ENCODE measurements at regions not wholly inside any gene's neighbourhood (a gene's known extent, or its start where the extent isn't known, plus 50 kb on each side); places are given as distances from the start of the nearest gene placed in this dataset.
"Not testable (repeated sequence)": the region's sequence is repeated elsewhere in the genome, so short reads cannot be mapped to it uniquely, and the experiment has no call there.

GRCh38 chr1:149841597-149842238 is 57.6 kb upstream of the BOLA1 start:
- H3K27ac Mint-ChIP-seq, H3K9me3 Mint-ChIP-seq, H3K4me3 Mint-ChIP-seq, H3K27me3 Mint-ChIP-seq: not testable (repeated sequence)
- Mint-ChIP-seq H3K36me3 (peaks cover 22% of the 10 kb centered on the region), H3K4me1 (peaks cover 25% of the 10 kb centered on the region)
- ATAC-seq: peak; percentile 80

- H3K4me1 Mint-ChIP-seq: peaks cover 33% of the 10 kb centered on the region
- H3K9me3 Mint-ChIP-seq, H3K27ac Mint-ChIP-seq, H3K4me3 Mint-ChIP-seq, H3K27me3 Mint-ChIP-seq: not testable (repeated sequence)
- peaks cover 30% of the 10 kb centered on the region for H3K36me3 Mint-ChIP-seq
- peak; percentile 85 for ATAC-seq
Measured at GRCh38 chr1:149842458-149843064, 56.8 kb upstream of the BOLA1 start.

- no peak for ATAC-seq
- H3K4me1 Mint-ChIP-seq: peaks cover 39% of the 10 kb centered on the region
- no peaks in the 10 kb centered on the region for H3K27me3 Mint-ChIP-seq
- H3K9me3 Mint-ChIP-seq: no peaks in the 10 kb centered on the region
- peak overlapping the region; percentile 76 for H3K27ac Mint-ChIP-seq
- H3K36me3 Mint-ChIP-seq: peaks cover 34% of the 10 kb centered on the region
- peak overlapping the region; percentile 81 for H3K4me3 Mint-ChIP-seq
Measured at GRCh38 chr1:149843431-149844041, 55.8 kb upstream of the BOLA1 start.

DNA sequence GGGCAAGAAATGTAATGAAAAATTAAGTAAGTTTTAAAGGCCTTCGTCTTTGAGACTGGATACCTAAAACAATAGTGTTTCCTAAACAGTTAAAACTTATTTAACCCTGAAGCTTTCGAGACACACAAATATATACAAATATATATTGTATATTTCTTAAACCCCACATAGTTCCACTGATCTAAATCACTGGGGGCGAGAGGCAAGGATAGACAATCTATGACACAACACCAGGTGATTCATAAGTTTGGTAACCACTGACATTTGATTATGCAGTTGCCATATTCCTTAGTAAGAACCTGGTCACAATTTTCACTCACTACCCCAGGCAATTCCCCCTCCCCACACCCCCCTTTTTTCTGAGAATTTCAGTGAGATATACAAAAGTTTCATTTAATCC is 55.3 kb upstream of the BOLA1 start:
- Mint-ChIP-seq H3K36me3 (peaks cover 40% of the 10 kb centered on the region), H3K4me3 (peak overlapping the region; percentile 81), H3K27me3 (no peaks in the 10 kb centered on the region), H3K9me3 (no peaks in the 10 kb centered on the region), H3K4me1 (peaks cover 45% of the 10 kb centered on the region), H3K27ac (peak overlapping the region; percentile 76)
- no peak for ATAC-seq

DNA sequence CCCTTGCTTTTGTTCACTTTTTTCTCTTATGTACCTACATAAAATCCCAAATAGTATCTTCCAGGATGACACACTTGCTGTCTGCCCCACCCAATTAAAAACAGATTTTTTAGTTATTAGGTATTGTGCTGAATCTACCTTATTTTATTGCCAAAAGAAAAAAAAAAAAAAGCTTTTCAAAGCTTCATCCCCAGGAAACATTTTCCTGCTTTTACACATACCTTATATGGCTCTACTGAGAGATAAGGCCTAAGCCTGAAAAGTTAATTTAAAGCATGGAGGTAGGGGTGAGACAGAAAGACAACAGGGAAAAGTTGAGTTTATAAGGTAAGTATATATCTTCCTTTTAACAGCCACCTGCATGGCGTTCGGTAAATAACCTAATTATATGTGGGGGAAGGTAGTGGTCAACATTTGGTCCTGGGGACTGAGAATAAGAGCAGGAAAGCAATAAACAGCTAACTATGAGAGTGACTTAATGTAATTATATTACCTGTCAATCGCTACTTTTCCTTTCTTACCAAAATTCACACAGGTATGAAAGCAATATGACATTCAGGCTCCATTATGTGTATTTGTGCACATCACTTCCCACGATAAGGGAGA is 54.6 kb upstream of the BOLA1 start:
- no peaks in the 10 kb centered on the region for H3K27me3 Mint-ChIP-seq
- peaks cover 41% of the 10 kb centered on the region for H3K36me3 Mint-ChIP-seq
- H3K27ac Mint-ChIP-seq: peak overlapping the region; percentile 76
- peak overlapping the region; percentile 51 for H3K4me3 Mint-ChIP-seq
- H3K9me3 Mint-ChIP-seq: no peaks in the 10 kb centered on the region
- ATAC-seq: no peak
- peaks cover 51% of the 10 kb centered on the region for H3K4me1 Mint-ChIP-seq

DNA sequence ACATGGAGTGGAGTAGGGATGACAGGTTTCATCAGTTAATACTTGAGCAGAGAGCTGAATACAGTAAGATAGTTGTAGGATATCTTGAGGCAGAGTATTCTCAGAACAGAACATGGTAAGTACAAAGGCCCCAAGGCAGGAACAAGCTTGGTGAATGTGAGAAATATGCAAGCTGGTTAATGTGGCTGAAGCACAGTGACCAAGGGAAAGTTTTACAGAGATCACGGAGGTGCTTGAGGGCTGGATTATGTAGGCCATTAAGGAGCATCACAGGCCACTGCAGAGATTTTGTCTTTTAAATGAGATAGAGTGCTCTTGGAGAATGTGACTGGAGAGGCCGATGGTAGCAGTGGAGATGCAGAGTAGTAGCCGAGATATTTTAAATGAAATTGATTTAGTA is 54.0 kb upstream of the BOLA1 start:
- peaks cover 41% of the 10 kb centered on the region for H3K36me3 Mint-ChIP-seq
- peak overlapping the region; percentile 51 for H3K4me3 Mint-ChIP-seq
- H3K27me3 Mint-ChIP-seq: no peaks in the 10 kb centered on the region
- H3K4me1 Mint-ChIP-seq: peaks cover 55% of the 10 kb centered on the region
- peak overlapping the region; percentile 76 for H3K27ac Mint-ChIP-seq
- ATAC-seq: no peak
- H3K9me3 Mint-ChIP-seq: no peaks in the 10 kb centered on the region

- Mint-ChIP-seq H3K9me3 (no peaks in the 10 kb centered on the region), H3K4me1 (peaks cover 55% of the 10 kb centered on the region), H3K27me3 (no peaks in the 10 kb centered on the region), H3K36me3 (peaks cover 41% of the 10 kb centered on the region), H3K27ac (peak overlapping the region; percentile 76), H3K4me3 (peak overlapping the region; percentile 51)
- no peak for ATAC-seq
Measured at GRCh38 chr1:149846042-149846441, 53.3 kb upstream of the BOLA1 start.

DNA sequence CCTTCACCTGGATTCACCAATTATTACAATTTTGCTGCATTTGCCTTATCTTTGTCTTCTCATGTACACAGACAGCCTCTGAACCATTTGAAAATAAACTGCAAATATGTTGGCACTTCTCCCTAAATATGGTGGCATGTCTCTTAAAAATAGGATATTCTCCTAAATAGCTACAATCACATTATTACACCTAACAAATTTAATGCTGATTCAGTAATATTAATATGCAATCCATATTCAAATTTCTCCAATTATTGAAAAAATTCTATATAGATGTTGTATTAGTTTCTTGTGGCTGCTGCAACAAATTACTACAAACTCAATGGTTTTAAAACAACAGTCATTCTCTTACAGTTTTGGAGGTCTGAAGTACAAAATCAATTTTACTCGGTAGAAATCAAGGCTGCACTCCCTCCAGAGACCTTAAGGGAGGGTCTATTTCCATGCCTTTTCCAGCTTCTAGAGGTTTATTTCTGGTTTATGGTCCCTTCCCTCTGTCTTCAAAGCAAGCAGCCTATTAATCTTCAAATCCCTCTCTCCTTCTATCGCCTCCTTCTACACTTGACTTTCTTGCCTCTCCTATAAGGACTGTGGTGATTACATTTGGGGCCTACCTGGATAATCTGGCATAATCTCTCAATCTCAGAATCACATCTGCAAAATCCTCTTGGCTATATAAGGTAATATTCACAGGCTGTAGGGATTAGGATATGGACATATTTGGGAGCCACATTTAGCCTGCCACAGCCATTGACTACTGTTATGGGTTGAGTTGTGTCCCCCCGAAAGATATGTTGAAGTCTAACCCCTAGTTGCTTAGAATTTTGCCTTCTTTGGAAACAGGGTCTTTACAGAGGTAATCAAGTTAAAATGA is 52.5 kb upstream of the BOLA1 start:
- no peak overlapping the region for H3K4me3 Mint-ChIP-seq
- no peak for ATAC-seq

DNA sequence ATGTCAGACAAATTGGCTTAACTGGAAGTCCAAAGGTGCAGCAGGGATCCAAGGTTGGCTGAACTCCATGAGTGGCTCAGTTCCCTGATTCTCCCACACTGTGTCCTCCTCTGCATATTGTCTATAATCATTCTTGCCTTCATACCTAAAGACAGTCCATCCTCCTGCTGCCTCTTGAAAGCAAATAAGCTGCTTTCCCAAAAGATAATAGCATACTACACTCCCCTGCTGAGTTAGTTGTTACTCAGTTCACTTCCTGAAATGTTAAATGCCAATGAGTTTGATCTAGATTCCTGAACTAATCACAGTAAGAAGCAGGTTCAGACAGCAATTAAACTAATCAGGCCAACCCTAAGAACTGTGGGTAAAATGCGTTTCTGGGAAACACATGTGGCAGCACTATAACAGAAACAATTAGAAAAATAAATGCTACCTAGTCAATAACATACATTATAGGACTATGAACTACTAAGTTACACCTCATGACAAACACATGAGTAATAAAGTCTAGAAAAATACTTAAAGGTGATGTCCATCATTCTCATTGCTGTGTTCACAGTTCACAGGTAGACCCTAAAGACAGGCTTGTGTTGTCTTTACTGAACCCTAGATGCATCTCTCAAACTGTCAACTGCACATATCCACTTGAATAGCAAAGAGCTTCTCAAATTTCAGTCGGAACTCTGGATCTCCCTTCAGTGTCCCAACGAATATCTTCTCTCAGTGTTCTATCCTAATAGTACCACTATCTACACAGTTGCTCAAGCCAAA is 50.8 kb upstream of the BOLA1 start:
- Mint-ChIP-seq H3K27me3 (no peaks in the 10 kb centered on the region), H3K4me1 (peaks cover 54% of the 10 kb centered on the region), H3K36me3 (peaks cover 41% of the 10 kb centered on the region), H3K27ac (peak overlapping the region; percentile 90), H3K9me3 (no peaks in the 10 kb centered on the region), H3K4me3 (peak overlapping the region; percentile 87)
- ATAC-seq: no peak

More for the DNA sequence above, 52.5 kb upstream of the BOLA1 start:
- Mint-ChIP-seq H3K36me3 (peaks cover 41% of the 10 kb centered on the region), H3K27ac (peak overlapping the region; percentile 46), H3K9me3 (no peaks in the 10 kb centered on the region), H3K4me1 (peaks cover 55% of the 10 kb centered on the region), H3K27me3 (no peaks in the 10 kb centered on the region)

GRCh38 chr1:149849111-149849946 is 50.0 kb upstream of the BOLA1 start:
- H3K9me3 Mint-ChIP-seq: no peaks in the 10 kb centered on the region
- ATAC-seq: no peak
- peak overlapping the region; percentile 87 for H3K4me3 Mint-ChIP-seq
- no peaks in the 10 kb centered on the region for H3K27me3 Mint-ChIP-seq
- peak overlapping the region; percentile 90 for H3K27ac Mint-ChIP-seq
- peaks cover 49% of the 10 kb centered on the region for H3K4me1 Mint-ChIP-seq
- H3K36me3 Mint-ChIP-seq: peaks cover 41% of the 10 kb centered on the region
